Stimulated activated CD4-positive, alpha-beta T cell treated with anti-CD3 and anti-CD28 coated beads, Interleukin-4, amount 100 ng/mL, for 4 hours (primary cell): ENCODE measurements at regions not wholly inside any gene's neighbourhood (a gene's known extent, or its start where the extent isn't known, plus 50 kb on each side); places are given as distances from the start of the nearest gene placed in this dataset.
"Not testable (repeated sequence)": the region's sequence is repeated elsewhere in the genome, so short reads cannot be mapped to it uniquely, and the experiment has no call there.

Experiments
- DNase-seq, 2 experiments: peaks; one replicate each; pipeline ENCODE4 v3.0.0-alpha.2; 2020

DNA sequence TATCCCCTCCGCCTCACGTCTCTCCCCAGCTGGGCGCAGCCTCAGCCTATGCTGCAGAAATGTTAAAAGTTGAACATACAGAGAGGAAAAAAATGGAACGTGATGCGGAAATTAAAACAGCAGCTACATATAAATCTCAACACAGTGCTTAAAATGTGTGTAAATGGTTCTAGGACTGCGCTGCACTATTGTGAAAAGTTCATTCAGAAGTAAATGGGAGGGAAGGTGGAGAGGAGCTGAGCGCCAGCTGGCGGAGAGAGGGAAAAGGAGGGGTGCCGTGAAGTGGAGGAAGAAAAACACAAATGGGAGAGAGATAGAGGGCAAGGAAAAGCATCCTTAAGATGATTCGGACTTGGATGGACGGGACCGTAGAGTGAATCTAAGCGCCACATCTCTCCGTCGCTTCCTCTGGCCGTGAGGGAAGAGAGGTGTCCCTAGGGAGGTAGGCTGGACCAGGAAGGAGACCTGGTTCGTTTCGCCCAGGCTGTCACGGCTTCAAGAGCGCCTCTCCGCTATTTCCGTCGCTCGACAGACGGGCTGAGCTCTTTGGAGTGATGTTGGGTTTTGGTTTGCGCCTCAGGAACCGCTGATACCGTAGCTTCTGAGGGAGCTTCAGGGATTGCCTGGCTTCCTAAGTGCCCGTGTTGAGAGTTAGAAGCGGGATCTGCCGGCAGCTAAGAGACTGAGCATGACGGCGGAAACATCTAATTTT, 113.7 kb downstream of the TRIM27 start:
- DNase-seq: no peak

DNA sequence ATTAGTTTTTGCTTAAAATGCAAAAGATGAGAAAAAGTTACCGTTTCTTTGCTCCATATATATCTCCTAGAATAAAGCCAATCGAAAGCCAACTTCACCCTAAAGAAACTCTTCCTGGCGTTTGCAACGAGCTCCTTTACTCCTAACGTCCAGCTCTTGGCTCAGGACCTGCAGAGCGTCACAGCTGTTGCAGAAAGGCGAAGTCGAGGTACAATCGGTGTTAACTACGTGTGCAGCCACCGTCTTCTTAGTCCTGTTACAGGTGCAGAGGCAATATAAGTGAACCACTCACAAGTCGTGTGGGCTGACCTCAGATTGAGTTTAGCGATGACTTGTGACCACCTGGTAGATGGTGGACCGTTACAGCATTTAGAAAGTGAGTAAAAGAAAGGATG, 113.1 kb downstream of the TRIM27 start:
- DNase-seq: no peak

DNA sequence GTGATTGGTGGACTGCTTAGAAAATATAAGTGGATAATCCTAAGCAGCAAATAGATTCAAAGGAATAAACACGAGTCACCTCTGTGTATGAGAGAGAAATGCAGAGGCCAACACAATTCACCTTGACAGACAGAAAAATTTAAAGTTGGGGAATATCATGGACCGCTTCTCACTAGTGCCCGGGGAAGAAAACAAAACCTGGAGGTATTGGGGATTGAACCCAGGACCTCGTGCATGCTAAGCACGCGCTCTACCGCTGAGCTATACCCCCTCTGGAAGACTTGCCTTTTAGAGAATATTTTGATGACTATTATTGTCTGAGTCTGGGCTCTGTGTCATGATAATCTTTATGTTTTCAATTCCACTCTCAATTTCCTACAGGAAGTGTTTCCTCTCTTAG, 111.9 kb downstream of the TRIM27 start:
- DNase-seq: no peak

DNA sequence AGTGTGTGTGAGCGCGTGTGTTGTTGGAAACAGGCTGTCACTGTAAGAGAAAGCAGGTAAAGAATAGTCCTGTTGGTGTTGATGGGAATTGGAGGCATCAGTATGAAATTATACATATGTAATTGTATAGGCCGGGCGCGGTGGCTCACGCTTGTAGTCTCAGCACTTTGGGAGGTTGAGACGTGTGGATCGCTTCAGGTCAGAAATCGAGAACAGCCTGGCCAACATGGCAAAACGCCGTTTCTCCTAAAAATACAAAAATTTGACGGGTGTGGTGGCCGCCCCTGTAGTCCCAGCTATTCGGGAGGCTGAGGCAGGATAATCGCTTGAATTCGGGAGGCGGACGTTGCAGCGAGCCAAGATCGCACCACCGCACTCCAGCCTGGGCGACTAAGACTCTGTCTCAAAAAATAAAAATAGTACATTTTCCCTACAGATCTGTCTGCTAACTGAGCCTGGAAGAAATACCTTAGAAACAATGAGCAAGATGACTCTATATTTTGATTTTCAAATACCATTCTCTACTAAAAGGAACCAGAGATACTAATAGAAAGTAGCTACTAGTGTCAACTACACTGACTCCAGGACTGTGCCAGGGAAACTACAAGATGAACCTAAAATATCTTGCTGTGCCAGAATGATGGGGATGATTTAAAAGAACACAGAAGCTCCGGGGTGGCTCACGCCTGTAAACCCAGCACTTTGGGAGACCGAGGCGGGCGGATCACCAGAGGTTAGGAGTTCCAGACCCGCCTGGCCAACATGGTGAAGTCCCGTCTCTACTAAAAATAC, 110.8 kb downstream of the TRIM27 start:
- DNase-seq: no peak

DNA sequence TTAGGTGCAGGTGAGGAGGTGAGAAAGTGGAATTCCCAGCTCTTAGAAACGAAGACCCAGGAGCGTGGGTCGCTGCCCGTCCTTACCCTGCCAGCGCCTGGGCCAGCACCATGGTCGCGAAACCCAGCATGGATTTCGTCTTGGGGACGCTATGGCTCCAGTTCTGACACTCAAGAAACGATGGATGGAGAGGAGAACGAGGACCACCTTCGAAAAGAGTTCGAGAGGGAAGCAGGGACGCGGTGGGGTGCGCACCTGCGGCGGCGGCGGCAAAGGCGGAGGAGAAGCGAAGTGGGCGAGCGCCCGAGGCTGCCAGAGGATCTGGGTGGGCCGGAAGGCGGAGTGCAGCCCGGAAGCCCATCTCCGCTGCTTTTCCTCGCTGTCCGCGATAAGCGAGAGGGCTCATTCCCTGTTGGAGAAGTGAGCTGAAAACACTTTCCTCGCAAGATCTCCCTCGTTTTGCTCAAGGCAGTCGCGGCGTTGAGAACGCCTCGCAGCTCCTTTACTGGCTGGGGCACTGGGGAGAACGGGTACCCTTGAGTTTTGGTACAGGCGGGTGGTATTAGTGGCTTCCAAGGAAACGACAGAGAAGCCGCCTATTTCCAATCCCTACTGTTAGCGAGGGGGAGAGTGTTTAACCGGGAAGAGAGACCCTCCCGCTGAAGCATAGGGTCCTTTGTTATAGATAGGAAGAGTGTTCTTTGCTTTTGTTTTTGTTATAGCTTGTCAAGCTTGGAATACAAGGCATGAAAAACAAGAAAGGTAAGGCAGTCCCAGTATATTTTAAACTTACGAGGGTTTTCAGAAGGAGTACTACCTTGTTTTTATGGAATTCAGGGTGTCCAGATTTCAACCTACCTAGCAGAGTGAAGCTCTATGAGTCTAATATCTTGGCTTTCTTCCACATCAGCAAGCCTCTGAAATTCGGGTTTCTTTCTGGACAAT, 109.5 kb downstream of the TRIM27 start:
- no peak for DNase-seq

DNA sequence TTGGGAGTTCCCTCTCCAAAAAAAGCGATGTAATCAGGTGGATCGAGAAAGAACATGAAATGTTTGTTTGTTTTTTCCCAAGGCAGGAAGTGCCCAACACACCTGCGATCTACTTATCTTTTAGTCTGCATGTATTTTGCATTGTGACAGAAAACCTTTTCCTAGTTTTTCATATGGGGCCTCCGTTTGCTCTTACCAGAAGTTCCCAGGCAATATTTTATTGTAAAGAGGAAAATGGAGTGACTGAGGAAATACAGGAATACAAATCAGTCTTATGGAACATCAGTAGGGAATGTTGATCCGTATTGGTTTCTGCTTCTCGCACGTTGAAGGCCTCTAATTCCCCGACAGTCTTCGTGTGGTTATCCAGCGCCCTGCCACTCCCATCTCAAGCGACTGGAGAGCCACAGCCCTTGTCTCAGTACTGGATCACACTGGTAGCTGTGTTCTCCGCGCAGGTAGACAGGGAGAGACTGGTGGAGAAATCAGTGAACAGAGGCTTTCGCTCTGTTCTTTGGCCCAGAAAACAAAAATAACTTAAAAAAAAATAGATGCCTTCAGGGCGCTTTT, 107.4 kb downstream of the TRIM27 start:
- no peak for DNase-seq

DNA sequence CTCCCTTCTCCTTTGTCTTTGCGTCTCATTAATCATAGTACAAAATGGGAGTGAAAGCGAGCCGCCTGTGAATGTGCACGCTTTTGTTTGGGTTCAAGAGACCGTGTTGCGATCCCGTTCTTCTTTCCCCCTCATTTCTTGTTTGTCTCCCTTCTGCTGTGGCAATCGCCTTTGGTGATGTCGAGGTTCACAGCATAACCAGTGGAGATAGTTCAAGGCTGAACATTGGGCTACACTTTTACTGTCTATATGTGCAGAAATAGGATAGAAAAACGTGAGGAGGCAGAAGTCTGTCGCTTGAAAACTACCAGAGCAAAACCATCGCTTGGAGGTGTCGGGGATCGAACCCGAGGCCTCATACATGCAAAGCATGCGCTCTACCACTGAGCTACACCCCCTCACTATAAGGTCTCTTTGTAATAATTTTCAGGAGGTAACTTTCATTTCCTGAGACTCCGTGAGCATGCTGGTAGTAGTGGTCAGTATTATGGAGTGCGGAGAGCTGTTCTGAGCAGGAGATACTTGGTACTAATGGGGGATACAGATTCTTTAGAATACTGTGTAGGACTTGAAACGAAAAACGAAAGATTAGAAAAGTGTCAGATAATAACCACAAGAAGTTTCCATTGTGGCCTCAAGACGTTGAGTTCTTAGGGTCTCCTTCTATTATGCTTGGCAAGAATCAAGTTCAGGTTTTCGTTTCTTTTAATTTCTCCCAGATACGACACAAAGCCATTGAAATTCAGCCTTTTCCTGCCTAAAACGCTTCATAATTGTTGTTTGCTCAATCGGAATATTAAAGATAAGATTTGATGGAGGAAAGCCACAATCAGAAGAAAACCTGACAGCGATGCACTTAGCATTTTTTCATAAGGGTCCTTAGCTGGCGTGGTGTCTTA, 106.6 kb downstream of the TRIM27 start:
- DNase-seq: no peak

DNA sequence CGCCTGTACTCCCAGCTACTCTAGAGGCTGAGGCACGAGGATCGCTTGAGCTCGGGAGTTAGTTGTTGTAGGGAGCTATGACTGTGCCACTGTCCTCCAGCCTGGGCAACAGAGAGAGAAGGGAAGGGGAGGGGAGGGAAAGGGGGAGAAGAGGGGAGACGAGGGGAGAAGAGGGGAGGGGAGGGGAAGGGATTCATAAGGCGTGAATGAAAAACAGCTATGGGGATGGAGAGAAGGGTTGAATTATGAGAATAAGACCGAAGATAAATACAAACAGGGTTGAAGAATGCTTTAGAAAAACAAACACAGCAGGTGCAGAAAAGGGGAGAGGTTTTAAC, 106.0 kb downstream of the TRIM27 start:
- no peak for DNase-seq

DNA sequence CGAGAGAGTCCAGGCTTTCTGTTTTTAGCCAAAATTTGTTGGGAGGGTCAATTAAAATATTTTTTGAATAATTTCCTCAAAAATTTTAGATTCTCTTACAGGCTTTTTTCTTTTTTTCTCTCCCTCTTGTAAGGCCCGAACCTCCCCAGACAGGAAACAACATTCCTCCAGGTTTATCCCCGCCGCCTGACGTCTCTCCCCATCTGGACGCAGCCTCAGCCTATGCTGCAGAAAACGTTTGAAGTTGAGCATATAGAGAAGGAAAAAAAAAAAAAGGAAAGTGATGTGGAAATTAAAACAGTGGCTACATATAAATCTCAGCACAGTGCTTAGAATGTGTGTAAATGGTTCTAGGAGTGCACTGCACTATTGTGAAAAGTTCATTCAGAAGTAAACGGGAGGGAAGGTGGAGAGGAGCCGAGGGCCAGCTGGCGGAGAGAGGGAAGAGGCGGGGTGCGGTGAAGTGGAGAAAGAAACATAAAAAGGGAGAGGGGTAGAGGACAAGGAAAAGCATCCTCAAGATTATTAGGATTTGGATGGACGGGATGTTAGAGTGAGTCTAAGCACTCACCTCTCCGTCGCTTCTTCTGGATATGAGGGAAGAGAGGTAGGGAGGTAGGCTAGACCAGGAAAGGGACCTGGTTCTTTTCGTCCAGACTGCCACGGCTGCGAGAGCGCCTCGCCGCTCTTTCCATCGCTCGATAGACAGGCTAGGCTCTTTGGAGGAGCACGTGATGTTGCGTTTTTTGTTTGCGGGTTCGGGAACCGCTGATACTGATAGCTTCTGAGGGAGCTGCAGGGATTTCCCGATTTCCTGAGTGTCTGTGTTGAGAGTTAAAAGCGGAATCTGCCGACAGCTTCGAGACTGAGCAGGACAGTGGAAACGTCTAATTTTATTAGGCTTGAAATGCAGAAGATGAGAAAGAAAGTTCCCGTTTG, 98.7 kb downstream of the TRIM27 start:
- no peak for DNase-seq

DNA sequence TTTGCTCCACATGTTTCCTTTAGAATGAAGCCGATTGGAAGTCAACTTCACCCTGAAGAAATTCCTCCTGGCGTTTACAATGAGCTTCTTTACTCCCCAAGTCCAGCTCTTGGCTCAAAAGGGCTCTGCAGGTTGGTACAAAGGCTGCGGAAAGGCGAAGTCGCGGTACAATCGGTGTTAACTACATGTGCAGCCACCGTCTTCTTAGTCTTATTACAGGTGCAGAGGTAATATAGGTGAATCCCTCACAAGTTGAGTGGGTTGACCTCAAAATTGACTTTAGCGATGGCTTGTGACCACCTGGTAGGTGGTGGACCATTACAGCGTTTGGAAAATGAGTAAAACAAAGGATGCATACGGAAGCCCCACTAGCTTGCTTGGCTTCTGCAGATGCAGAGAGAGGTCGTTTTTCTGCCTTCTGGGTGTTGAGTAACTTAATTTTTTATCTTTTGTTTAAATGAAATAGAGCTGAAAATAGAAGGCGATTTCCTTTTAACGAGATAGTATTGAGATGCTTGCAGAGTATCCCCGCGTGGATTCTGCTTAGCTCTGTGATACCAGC, 98.0 kb downstream of the TRIM27 start:
- no peak for DNase-seq

DNA sequence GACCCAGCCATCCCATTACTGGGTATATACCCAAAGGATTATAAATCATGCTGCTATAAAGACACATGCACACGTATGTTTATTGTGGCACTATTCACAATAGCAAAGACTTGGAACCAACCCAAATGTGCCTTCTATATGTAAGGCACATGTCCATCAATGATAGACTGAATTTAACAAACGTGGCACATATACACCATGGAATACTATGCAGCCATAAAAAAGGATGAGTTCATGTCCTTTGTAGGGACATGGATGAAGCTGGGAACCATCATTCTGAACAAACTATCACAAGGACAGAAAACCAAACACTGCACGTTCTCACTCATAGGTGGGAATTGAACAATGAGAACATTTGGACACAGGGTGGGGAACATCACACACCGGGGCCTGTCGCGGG, 92.1 kb downstream of the TRIM27 start:
- not testable (repeated sequence) for DNase-seq

DNA sequence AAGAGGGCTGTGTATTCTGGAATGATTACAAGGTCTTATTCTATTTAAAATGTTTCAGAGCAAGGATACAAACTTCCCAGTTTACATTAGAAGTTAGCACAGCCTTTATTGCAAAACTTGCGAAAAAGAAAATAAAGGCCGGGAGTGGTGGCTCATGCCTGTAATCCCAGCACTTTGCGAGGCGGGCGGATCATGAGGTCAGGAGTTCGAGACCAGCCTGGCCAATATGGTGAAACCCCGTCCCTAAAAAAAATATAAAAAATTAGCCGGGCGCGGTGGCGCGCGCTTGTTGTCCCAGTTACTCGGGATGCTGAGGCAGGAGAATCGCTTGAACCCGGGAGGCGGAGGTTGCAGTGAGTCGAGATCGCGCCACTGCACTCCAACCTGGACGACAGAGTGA, 87.1 kb downstream of the TRIM27 start:
- DNase-seq: peak in 1 of 2 experiments; percentile 10

DNA sequence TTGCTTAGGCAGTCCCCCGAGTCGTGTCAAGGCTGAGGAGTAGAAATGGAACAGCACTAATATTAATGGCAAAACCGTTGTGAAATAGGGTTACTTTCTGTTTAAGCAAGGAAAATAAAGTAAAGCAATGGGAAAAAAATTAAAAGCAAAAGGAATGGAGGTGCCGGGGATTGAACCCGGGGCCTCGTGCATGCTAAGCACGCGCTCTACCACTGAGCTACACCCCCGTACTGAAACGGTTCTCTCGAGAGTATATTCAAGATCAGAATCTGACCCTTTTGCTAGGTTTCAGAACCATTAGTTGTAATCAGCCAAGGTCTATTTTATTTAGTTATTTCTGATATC, 85.5 kb downstream of the TRIM27 start:
- peak; percentile 58 to 63 for DNase-seq

DNA sequence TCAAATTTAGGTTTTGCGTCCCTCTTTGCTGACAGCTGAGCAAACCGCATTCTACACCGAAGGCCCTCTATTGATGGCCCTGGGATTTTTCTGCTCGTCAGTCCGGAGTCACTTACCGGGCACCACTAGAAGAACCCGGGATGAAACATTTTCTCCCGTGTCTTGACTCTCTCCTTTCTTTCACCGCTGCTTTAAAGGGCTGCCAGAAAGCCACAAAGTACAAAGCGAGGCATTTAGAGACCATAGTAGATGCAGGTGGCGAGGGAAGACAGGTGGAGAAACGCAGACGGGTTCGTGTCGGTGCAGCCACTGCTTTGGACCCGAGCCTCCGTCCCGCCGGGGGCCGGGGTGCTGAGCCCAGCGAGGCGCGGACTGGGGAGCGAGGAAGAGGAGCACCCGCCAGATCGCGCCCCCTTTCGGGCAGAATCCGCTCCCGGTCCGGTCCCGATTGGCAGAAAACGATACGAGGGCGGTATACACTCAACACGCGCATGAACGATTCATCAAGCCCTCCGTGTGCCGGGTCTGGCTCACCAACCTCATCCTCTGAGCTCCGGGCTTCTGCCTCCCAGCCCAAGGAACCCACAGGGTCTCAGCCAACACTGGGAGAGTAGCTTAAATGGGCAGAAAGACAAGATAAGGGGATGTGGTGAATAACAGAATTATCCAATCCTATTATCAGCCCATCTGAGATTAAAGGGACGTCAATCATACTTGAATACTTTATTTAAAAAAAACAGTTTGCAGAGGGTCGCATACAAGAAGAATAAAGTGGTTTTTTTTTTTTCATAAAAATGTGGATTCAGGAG, 84.9 kb downstream of the TRIM27 start:
- peak; percentile 86 for DNase-seq

DNA sequence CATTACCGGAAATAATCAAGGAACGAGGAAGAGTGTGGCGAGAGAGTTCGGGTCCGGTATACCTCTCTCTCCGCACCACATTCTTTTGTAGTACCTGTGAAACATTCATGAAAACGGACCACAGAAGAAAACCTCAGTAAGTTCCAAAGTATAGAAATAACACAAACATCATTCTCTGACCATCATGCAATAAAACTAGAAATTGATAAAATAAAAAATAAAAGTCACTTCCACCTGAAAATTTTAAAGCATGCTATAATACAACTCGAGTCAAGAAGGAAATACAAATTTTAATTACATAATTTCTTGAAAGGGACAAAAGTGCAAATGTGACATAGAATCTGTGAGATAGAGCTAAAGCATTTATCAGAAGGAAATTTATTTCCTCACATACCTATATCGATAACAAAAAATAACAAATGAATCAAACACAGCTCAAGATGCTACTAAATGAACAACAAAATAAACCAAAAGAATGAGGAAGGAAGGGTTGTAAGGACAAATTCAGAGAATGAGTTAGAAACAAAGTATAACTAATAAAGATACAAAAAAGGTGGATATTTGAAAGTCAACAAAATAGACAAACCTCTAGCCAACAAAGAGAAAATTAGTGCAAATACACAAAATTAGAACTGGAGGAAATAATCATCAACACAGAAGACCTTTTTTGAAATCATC, 84.2 kb downstream of the TRIM27 start:
- DNase-seq: no peak

DNA sequence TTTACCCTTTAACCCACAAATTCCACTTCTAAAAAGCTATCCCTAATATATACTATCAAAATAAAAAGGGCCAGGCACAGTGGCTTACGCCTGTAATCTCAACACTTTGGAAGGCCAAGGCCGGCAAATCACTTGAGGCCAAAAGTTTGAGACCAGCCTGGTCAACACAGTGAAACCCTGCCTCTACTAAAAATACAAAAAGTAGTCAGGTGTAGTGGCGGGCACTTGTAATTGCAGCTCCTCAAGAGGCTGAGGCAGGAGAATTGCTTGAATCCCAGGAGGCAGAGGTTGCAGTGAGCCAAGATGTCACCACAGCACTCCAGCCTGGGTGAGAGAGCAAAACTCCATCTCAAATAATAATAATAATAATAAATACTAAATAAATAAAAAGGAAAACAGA, 82.5 kb downstream of the TRIM27 start:
- DNase-seq: no peak

DNA sequence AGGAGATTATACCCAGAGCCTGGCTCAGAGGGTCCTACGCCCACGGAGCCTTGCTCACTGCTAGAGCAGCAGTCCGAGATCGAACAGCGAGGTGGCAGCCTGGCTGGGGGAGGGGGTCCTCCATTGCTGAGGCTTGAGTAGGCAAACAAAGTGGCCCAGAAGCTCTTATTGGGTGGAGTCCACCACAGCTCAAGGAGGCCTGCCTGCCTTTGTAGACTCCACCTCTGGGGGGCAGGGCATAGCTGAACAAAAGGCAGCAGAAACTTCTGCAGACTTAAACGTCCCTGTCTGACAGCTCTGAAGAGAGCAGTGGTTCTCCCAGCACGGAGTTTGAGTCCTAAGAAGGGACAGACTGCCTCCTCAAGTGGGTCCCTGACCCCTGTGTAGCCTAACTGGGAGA, 75.0 kb downstream of the TRIM27 start:
- peak; percentile 14 to 54 for DNase-seq
